Endothelial cell (in vitro differentiated cells): ENCODE measurements at regions not wholly inside any gene's neighbourhood (a gene's known extent, or its start where the extent isn't known, plus 50 kb on each side); places are given as distances from the start of the nearest gene placed in this dataset.

Experiments used
- DNase-seq: peaks from one replicate; pipeline ENCODE4 v3.0.0; 2021; ENCODE audit warnings: low spot score
- H3K27ac Mint-ChIP-seq: one replicate; pipeline ENCODE4 v1.8.0; 2021; ENCODE audit warnings: mixed read lengths, inconsistent platforms; ENCODE audit not compliant: unreplicated experiment
- H3K27me3 Mint-ChIP-seq: one replicate; pipeline ENCODE4 v1.8.0; 2021; ENCODE audit warnings: mild to moderate bottlenecking, moderate library complexity, mixed read lengths, inconsistent platforms; ENCODE audit not compliant: unreplicated experiment
- H3K36me3 Mint-ChIP-seq: one replicate; pipeline ENCODE4 v1.8.0; 2021; ENCODE audit warnings: mild to moderate bottlenecking, low read depth, mixed read lengths, inconsistent platforms; ENCODE audit not compliant: unreplicated experiment
- H3K4me1 Mint-ChIP-seq: one replicate; pipeline ENCODE4 v1.8.0; 2021; ENCODE audit warnings: mild to moderate bottlenecking, mixed read lengths, inconsistent platforms; ENCODE audit not compliant: unreplicated experiment
- H3K4me3 Mint-ChIP-seq: one replicate; pipeline ENCODE4 v1.8.0; 2021; ENCODE audit warnings: mild to moderate bottlenecking, mixed read lengths, inconsistent platforms; ENCODE audit not compliant: unreplicated experiment
- H3K9me3 Mint-ChIP-seq: one replicate; pipeline ENCODE4 v1.8.0; 2021; ENCODE audit warnings: mixed read lengths, inconsistent platforms; ENCODE audit not compliant: unreplicated experiment
- CTCF ChIP-seq: fragments of 200-600 bp; sonication (generic); IDR thresholded peaks from one replicate; pipeline ENCODE4 v1.5.0; 2021; ENCODE audit warnings: antibody characterized with exemption; ENCODE audit not compliant: unreplicated experiment

DNA sequence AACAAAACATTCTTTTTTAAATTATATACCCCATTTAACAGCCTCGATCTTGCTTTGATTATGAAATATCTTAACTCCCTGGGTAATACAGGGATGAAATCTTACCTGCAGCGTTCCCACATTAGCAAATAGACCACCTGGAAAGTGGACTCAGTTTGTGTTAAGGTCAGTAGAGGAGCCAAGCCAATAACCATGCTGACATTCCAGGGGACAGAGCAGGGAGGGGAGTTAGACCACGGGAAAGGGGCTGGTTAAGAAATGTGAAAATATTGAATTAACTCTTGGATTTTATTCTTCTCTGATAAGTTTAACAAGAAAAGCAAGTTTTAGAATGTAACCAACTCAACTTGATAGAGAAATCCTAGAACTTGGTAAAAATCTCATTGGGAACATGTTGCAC, 144.9 kb upstream of the CLEC14A start:
- Mint-ChIP-seq H3K9me3 (no peaks in the 10 kb centered on the region), H3K27me3 (no peaks in the 10 kb centered on the region), H3K27ac (no peak overlapping the region), H3K4me3 (no peak overlapping the region), H3K4me1 (peaks cover 13% of the 10 kb centered on the region), H3K36me3 (no peaks in the 10 kb centered on the region)
- no peak for TF ChIP-seq CTCF
- DNase-seq = no peak

- no peaks in the 10 kb centered on the region for H3K9me3 Mint-ChIP-seq
- no peaks in the 10 kb centered on the region for H3K36me3 Mint-ChIP-seq
- no peak overlapping the region for H3K4me3 Mint-ChIP-seq
- H3K27ac Mint-ChIP-seq = no peak overlapping the region
- peaks cover 13% of the 10 kb centered on the region for H3K4me1 Mint-ChIP-seq
- H3K27me3 Mint-ChIP-seq = no peaks in the 10 kb centered on the region
- no peak for DNase-seq
- TF ChIP-seq CTCF = no peak
These were observed 143.8 kb upstream of the CLEC14A start for GRCh38 chr14:38399652-38400051.

GRCh38 chr14:38394767-38395166, 138.9 kb upstream of the CLEC14A start:
- Mint-ChIP-seq H3K27me3 (no peaks in the 10 kb centered on the region), H3K4me3 (no peak overlapping the region), H3K4me1 (peaks cover 10% of the 10 kb centered on the region), H3K36me3 (no peaks in the 10 kb centered on the region), H3K27ac (no peak overlapping the region), H3K9me3 (no peaks in the 10 kb centered on the region)
- DNase-seq = no peak
- no peak for TF ChIP-seq CTCF

DNA sequence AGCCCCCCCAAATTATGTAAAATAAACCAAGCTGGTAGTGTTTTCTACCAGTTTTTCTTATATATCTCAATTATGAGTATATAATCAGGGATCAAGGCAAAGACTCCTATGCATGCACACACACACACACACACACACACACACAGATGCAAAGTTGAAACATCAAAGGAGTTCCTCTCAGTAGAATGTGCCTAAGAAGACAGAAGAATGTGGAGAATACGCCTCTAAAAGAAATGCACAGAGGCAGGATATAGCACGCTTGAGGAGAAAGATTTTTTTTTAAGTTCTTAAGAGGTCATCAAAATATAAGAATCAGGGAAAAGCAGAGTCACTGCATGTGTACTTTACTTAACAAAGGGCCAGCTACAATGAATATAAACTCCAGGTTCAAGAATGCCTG, 138.2 kb upstream of the CLEC14A start:
- no peaks in the 10 kb centered on the region for H3K36me3 Mint-ChIP-seq
- no peak overlapping the region for H3K4me3 Mint-ChIP-seq
- H3K9me3 Mint-ChIP-seq = no peaks in the 10 kb centered on the region
- no peak for TF ChIP-seq CTCF
- H3K27me3 Mint-ChIP-seq = no peaks in the 10 kb centered on the region
- peaks cover 10% of the 10 kb centered on the region for H3K4me1 Mint-ChIP-seq
- no peak for DNase-seq
- no peak overlapping the region for H3K27ac Mint-ChIP-seq

- Mint-ChIP-seq H3K27ac (no peak overlapping the region), H3K27me3 (no peaks in the 10 kb centered on the region), H3K4me1 (peaks cover 10% of the 10 kb centered on the region), H3K36me3 (no peaks in the 10 kb centered on the region), H3K4me3 (no peak overlapping the region), H3K9me3 (no peaks in the 10 kb centered on the region)
- TF ChIP-seq CTCF = no peak
- no peak for DNase-seq
These were observed 135.4 kb upstream of the CLEC14A start for GRCh38 chr14:38391334-38391733.
